ENCODE measurements at regions not wholly inside any gene's neighbourhood (a gene's known extent, or its start where the extent isn't known, plus 50 kb on each side); places are given as distances from the start of the nearest gene placed in this dataset.

GRCh38 chr6:96381246-96381645 lies 140.4 kb upstream of the UFL1 start:
- Histone ChIP-seq H3K9me3 (replicated peaks) (no peaks in the 10 kb centered on the region), H3K27me3 (ENCODE audit: low read depth) (no peaks in the 10 kb centered on the region), H3K36me3 (no peaks in the 10 kb centered on the region), H3K4me1 (no peaks in the 10 kb centered on the region), H3K27ac (replicated peaks) (no peak overlapping the region), H3K4me3 (no peak overlapping the region)
- intact Hi-C loops (cut with micrococcal nuclease) = no loop called here
- no peak for DNase-seq
- no peak for TF ChIP-seq CTCF (IDR thresholded peaks at IDR 0.05; ENCODE audit: borderline replicate concordance)

- no peak overlapping the region for H3K4me3 ChIP-seq
- TF ChIP-seq CTCF (IDR thresholded peaks at IDR 0.05; ENCODE audit: borderline replicate concordance) = no peak
- H3K27ac ChIP-seq (replicated peaks) = no peak overlapping the region
- no peaks in the 10 kb centered on the region for H3K4me1 ChIP-seq
- intact Hi-C loops (cut with micrococcal nuclease) = no loop called here
- DNase-seq = no peak
- H3K9me3 ChIP-seq (replicated peaks) = no peaks in the 10 kb centered on the region
- H3K27me3 ChIP-seq (ENCODE audit: low read depth) = peaks cover 4% of the 10 kb centered on the region
- H3K36me3 ChIP-seq = no peaks in the 10 kb centered on the region
These were observed 129.7 kb upstream of the UFL1 start for GRCh38 chr6:96391776-96392360.

- Histone ChIP-seq H3K4me1 (no peaks in the 10 kb centered on the region), H3K9me3 (replicated peaks) (peaks cover 10% of the 10 kb centered on the region), H3K27ac (replicated peaks) (no peak overlapping the region), H3K36me3 (no peaks in the 10 kb centered on the region), H3K4me3 (no peak overlapping the region), H3K27me3 (ENCODE audit: low read depth) (peaks cover 4% of the 10 kb centered on the region)
- intact Hi-C loops (cut with micrococcal nuclease) = no loop called here
- peak; percentile 26 for TF ChIP-seq CTCF (IDR thresholded peaks at IDR 0.05; ENCODE audit: borderline replicate concordance)
- no peak for DNase-seq
These were observed 126.9 kb upstream of the UFL1 start for GRCh38 chr6:96394727-96395126.

GRCh38 chr6:96410467-96410866 lies 111.1 kb upstream of the UFL1 start:
- H3K36me3 ChIP-seq = no peaks in the 10 kb centered on the region
- no peaks in the 10 kb centered on the region for H3K9me3 ChIP-seq (replicated peaks)
- H3K27ac ChIP-seq (replicated peaks) = no peak overlapping the region
- intact Hi-C loops (cut with micrococcal nuclease) = no loop called here
- no peak for TF ChIP-seq CTCF (IDR thresholded peaks at IDR 0.05; ENCODE audit: borderline replicate concordance)
- no peak overlapping the region for H3K4me3 ChIP-seq
- DNase-seq = no peak
- H3K4me1 ChIP-seq = no peaks in the 10 kb centered on the region
- H3K27me3 ChIP-seq (ENCODE audit: low read depth) = no peaks in the 10 kb centered on the region

- no peak for DNase-seq
- intact Hi-C loops (cut with micrococcal nuclease) = no loop called here
- no peaks in the 10 kb centered on the region for H3K4me1 ChIP-seq
- H3K27ac ChIP-seq (replicated peaks) = no peak overlapping the region
- no peak for TF ChIP-seq CTCF (IDR thresholded peaks at IDR 0.05; ENCODE audit: borderline replicate concordance)
- H3K9me3 ChIP-seq (replicated peaks) = peaks cover 27% of the 10 kb centered on the region
- H3K36me3 ChIP-seq = no peaks in the 10 kb centered on the region
- H3K27me3 ChIP-seq (ENCODE audit: low read depth) = no peaks in the 10 kb centered on the region
- H3K4me3 ChIP-seq = no peak overlapping the region
These were observed 101.3 kb upstream of the UFL1 start for GRCh38 chr6:96420294-96420693.
